Body of pancreas (tissue), 4 donors: ENCODE measurements at regions not wholly inside any gene's neighbourhood (a gene's known extent, or its start where the extent isn't known, plus 50 kb on each side); places are given as distances from the start of the nearest gene placed in this dataset.

Experiments used
- ATAC-seq: fragments of 150-250 bp; one replicate; pipeline ENCODE4 v1.9.1; 2016
- DNase-seq, 4 donors: peaks; one replicate each; pipeline ENCODE4 v3.0.0-alpha.2; 2019
- H3K27ac ChIP-seq, 4 donors: fragments of 200-600 bp; sonication (generic); 1 replicate in 3 of 4; 2 replicates in 1 of 4; pipeline versions ENCODE4 v1.5.1 to v1.6.1; 2016 to 2019; ENCODE audit warnings: mild to moderate bottlenecking in 1 of 4, mixed read lengths in 1 of 4, moderate library complexity in 1 of 4
- H3K27me3 ChIP-seq, 2 donors: fragments of 200-600 bp; sonication (generic); one replicate each; pipeline ENCODE4 v1.6.0; 2016; ENCODE audit warnings: mild to moderate bottlenecking in 1 of 2
- H3K36me3 ChIP-seq, 2 donors: fragments of 200-600 bp; sonication (generic); replicated peaks in 1 of 2; 2 replicates each; pipeline ENCODE4 v1.5.1; 2016; ENCODE audit warnings: low read depth in 2 of 2; ENCODE audit not compliant: insufficient read depth in 1 of 2
- H3K4me1 ChIP-seq: fragments of 200-600 bp; sonication (generic); one replicate; pipeline ENCODE4 v1.6.0; 2016
- H3K4me3 ChIP-seq, 2 donors: fragments of 200-600 bp; sonication (generic); 1 replicate in 1 of 2; 2 replicates in 1 of 2; pipeline ENCODE4 v1.5.1; 2016 to 2019
- H3K9me3 ChIP-seq, 3 donors: fragments of 200-600 bp; sonication (generic); 1 replicate in 2 of 3; 2 replicates in 1 of 3; pipeline ENCODE4 v1.5.1; 2016
- CTCF ChIP-seq, 7 experiments: fragments of 450-650 bp in 4 of 7; fragments of 200-600 bp in 3 of 7; sonication (generic) in 3 of 7; IDR thresholded peaks; one replicate each; pipeline ENCODE4 v1.5.1; 2016 to 2019; ENCODE audit warnings: antibody characterized with exemption in 7 of 7
- POLR2A ChIP-seq, 3 donors: fragments of 450-650 bp; IDR thresholded peaks; one replicate each; pipeline ENCODE4 v1.6.1; 2016; ENCODE audit warnings: antibody characterized with exemption in 3 of 3, mild to moderate bottlenecking in 2 of 3
- WGBS, 2 donors: methylation state at CpG; one replicate each; pipeline ENCODE4 v1.1.5; 2017; 5-methylcytosine and 5-hydroxymethylcytosine counted together
- intact Hi-C: fragments of 100-400 bp; cut with DNase I; formaldehyde crosslinking; loops from one replicate; pipeline ENCODE4 v1.15.1; 2023

GRCh38 chr4:127126718-127127117 is 506.0 kb upstream of the INTU start:
- ATAC-seq, result no peak
- H3K27ac ChIP-seq, result no peak overlapping the region
- H3K36me3 ChIP-seq, result no peaks in the 10 kb centered on the region
- intact Hi-C loops, result no loop called here
- DNase-seq, result no peak
- H3K4me1 ChIP-seq, result no peaks in the 10 kb centered on the region
- no peaks in the 10 kb centered on the region for H3K27me3 ChIP-seq
- TF ChIP-seq CTCF (IDR thresholded peaks at IDR 0.05) (no peak), POLR2A (IDR thresholded peaks at IDR 0.05) (no peak)
- no peak overlapping the region for H3K4me3 ChIP-seq
- H3K9me3 ChIP-seq, result no peaks in the 10 kb centered on the region
- WGBS, 2 donors, result 47 to 73% methylated on average over 1 of the region's 1 CpG

- no peak overlapping the region for H3K27ac ChIP-seq
- H3K9me3 ChIP-seq, result no peaks in the 10 kb centered on the region
- intact Hi-C loops, result no loop called here
- ATAC-seq (no peak), DNase-seq (no peak)
- no peaks in the 10 kb centered on the region for H3K4me1 ChIP-seq
- no peak overlapping the region for H3K4me3 ChIP-seq
- no peaks in the 10 kb centered on the region for H3K27me3 ChIP-seq
- 52 to 72% methylated on average over 2 of the region's 2 CpGs for WGBS, 2 donors
- TF ChIP-seq POLR2A (IDR thresholded peaks at IDR 0.05) (no peak), CTCF (IDR thresholded peaks at IDR 0.05) (no peak)
- H3K36me3 ChIP-seq, result no peaks in the 10 kb centered on the region
These were observed 501.2 kb upstream of the INTU start for GRCh38 chr4:127131527-127131926.

- no peaks in the 10 kb centered on the region for H3K9me3 ChIP-seq
- DNase-seq, result no peak
- no peaks in the 10 kb centered on the region for H3K27me3 ChIP-seq
- TF ChIP-seq CTCF (IDR thresholded peaks at IDR 0.05), result no peak
- TF ChIP-seq POLR2A (IDR thresholded peaks at IDR 0.05), result no peak
- no peak for ATAC-seq
- H3K27ac ChIP-seq, result no peak overlapping the region
- 26 to 33% methylated on average over 2 of the region's 2 CpGs for WGBS, 2 donors
- H3K4me3 ChIP-seq, result no peak overlapping the region
- no peaks in the 10 kb centered on the region for H3K36me3 ChIP-seq
- no peaks in the 10 kb centered on the region for H3K4me1 ChIP-seq
- intact Hi-C loops, result no loop called here
These were observed 498.3 kb upstream of the INTU start for GRCh38 chr4:127134490-127134889.

- Histone ChIP-seq H3K27ac (no peak overlapping the region), H3K9me3 (no peaks in the 10 kb centered on the region), H3K4me3 (no peak overlapping the region), H3K27me3 (no peaks in the 10 kb centered on the region), H3K4me1 (no peaks in the 10 kb centered on the region), H3K36me3 (no peaks in the 10 kb centered on the region)
- 42 to 53% methylated on average over 4 of the region's 4 CpGs for WGBS, 2 donors
- DNase-seq (no peak), ATAC-seq (no peak)
- TF ChIP-seq POLR2A (IDR thresholded peaks at IDR 0.05), result no peak
- no peak for TF ChIP-seq CTCF (IDR thresholded peaks at IDR 0.05)
- intact Hi-C loops, result no loop called here
These were observed 494.2 kb upstream of the INTU start for GRCh38 chr4:127138586-127138985.

- H3K9me3 ChIP-seq, result no peaks in the 10 kb centered on the region
- no peak overlapping the region for H3K4me3 ChIP-seq
- intact Hi-C loops, result no loop called here
- no peaks in the 10 kb centered on the region for H3K27me3 ChIP-seq
- TF ChIP-seq CTCF (IDR thresholded peaks at IDR 0.05) (no peak), POLR2A (IDR thresholded peaks at IDR 0.05) (no peak)
- no peaks in the 10 kb centered on the region for H3K4me1 ChIP-seq
- H3K36me3 ChIP-seq, result no peaks in the 10 kb centered on the region
- ATAC-seq (no peak), DNase-seq (no peak)
- H3K27ac ChIP-seq, result no peak overlapping the region
- WGBS, 2 donors, result 47 to 73% methylated on average over 6 of the region's 6 CpGs
These were observed 492.9 kb upstream of the INTU start for GRCh38 chr4:127139788-127140286.
